ENCODE measurements at regions not wholly inside any gene's neighbourhood (a gene's known extent, or its start where the extent isn't known, plus 50 kb on each side); places are given as distances from the start of the nearest gene placed in this dataset.

DNA sequence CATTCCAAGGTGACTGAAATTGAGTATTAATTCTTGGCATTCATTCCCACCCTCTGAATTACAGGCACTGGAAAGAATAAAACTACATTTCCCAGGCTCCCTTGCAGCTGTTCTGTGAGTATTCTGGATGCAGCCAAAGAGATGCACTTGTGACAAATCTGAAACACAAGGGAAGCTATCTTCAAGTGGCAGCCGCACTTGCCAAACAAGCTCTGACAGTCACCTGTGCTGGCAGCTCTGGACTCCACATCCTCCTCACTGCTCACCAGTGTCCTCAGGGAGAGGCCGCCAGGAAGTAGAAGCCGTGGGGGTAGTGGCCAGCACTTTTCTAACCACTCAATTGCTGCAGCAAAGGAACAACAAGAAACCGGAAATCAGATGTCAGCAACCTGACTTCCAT, 275.0 kb downstream of the NR2F1-AS1 start:
- TF ChIP-seq, protein P1, sequence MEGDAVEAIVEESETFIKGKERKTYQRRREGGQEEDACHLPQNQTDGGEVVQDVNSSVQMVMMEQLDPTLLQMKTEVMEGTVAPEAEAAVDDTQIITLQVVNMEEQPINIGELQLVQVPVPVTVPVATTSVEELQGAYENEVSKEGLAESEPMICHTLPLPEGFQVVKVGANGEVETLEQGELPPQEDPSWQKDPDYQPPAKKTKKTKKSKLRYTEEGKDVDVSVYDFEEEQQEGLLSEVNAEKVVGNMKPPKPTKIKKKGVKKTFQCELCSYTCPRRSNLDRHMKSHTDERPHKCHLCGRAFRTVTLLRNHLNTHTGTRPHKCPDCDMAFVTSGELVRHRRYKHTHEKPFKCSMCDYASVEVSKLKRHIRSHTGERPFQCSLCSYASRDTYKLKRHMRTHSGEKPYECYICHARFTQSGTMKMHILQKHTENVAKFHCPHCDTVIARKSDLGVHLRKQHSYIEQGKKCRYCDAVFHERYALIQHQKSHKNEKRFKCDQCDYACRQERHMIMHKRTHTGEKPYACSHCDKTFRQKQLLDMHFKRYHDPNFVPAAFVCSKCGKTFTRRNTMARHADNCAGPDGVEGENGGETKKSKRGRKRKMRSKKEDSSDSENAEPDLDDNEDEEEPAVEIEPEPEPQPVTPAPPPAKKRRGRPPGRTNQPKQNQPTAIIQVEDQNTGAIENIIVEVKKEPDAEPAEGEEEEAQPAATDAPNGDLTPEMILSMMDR (IDR thresholded peaks at IDR 0.05; ENCODE audit: low read length), result no peak
- no peak for TF ChIP-seq EZH2 (IDR thresholded peaks at IDR 0.05; ENCODE audit: borderline replicate concordance, low read length)

All from OCI-LY1 (cell line).